NCI-H774 (cell line): ENCODE measurements at regions not wholly inside any gene's neighbourhood (a gene's known extent, or its start where the extent isn't known, plus 50 kb on each side); places are given as distances from the start of the nearest gene placed in this dataset.

ENCODE experiments used
- DNase-seq: peaks from one replicate; lab custom pipeline; 2025; lab: John Stamatoyannopoulos, UW

DNA sequence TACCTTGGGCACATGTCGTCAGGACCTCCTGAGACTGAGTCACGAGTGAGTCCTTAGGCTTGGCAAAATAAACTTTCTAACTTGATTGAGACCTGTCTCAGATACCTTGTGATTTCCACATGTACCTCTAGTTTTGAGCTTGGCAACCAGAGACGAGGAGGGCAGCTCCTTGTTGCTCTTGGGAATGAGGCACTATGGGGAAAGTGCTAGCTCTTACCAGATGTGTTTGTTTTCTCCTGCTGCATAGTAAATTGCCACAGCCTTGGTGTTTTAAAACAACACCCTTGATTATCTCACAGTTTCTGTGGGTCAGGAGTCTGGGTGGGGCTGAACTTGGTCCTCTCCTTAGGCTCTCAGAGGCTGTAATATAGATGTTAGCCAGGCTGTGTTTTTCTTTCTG, 59.1 kb upstream of the MAML3 start:
- no peak for DNase-seq

DNA sequence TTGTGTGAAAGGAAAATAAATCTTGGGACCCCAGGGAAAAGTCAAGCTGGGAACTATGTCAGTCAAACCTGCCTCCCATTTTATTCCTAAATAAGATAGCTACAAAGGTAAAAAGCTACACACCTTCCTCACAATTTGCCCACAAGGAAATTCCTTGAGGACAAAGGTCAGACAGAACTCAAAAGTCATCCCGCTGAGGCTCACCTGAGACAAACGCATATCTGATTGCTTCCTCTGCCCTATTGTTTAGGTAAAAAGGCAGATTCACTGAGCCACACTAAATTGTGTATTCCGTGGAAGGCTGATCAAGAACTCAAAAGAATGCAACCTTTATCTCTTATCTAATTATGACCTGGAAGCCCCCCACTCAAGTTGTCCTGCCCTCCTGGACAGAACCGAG, 58.7 kb upstream of the MAML3 start:
- no peak for DNase-seq

DNA sequence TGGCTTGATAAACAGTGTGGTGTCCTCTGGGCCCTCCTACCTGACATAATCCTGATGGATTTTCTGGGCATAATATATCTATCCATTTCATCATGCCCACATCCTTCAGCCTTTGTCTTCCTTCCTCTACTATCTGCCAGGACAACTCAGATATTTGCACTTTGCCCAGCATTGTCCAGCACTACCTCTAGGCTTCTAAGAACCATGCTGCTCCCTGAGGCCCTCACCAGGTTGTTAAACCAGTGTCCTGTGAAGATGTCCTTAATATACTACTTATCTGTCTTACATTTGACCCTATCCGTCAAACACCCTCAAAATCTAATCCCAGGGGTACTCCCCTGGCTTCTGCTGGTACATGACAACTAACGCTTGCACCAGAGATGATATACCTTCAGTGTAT, 58.2 kb upstream of the MAML3 start:
- no peak for DNase-seq

DNA sequence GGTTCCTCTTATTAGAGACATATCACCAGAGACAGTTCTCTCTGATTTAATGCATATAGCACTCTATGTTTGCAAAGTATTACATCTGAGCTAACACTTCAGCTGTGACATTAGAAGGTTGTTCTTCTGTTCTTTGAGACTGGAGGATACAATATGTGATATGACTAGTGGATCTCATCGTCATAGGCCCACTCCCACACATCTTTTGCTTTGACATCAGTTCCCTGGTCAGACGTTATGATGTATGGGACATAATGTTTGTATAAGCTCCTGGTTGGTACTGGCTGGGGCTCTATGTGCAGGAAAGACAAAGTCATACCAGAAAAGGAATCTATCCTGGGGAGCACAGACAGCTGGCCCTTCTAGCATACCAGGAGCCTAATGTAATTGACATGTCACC, 57.7 kb upstream of the MAML3 start:
- no peak for DNase-seq

DNA sequence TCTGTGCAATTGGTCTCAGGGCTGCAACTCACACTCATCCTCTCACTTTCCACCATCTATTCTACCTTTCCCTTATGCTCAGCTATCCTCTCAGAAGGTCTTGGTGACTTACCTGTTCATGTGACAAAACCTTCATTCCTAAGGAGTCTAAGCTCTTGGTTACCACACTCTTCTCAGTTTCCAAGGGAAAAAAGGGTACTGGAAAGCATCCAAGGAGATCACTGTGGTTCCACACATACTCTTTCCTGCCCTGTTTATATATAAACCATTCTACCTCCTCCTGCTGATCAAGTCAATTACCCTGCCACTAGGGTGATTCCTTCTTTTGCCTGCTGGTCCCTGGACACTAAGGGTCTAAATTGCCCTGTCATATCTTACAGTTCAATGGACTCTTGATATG, 57.2 kb upstream of the MAML3 start:
- no peak for DNase-seq

DNA sequence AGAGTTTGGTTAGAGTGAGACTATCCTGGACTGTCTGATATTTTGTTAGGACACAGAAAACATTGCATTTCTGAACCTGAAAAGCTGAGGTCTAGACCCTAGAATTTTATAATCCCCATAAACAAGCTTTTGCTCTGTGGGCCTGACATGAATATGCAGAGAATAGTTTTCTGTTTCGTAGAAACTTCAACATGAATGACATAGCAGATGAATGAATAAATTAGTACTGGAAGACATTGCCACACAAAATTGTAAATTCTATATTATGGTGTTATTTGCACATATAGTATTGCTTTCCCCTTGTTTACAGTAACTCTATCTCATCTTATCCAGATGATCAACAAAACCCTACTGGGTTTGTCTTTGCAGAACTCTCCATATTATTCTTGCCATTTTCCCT, 54.9 kb upstream of the MAML3 start:
- DNase-seq = no peak
